Subcutaneous abdominal adipose tissue (tissue), 5 donors: ENCODE measurements at regions not wholly inside any gene's neighbourhood (a gene's known extent, or its start where the extent isn't known, plus 50 kb on each side); places are given as distances from the start of the nearest gene placed in this dataset.
"Not testable (repeated sequence)": the region's sequence is repeated elsewhere in the genome, so short reads cannot be mapped to it uniquely, and the experiment has no call there.

Source experiments
- H3K27ac ChIP-seq: one replicate; pipeline ENCODE4 v1.7.0; 2013; ENCODE audit warnings: low read depth, mild to moderate bottlenecking, inconsistent platforms, low read length, moderate library complexity
- H3K27me3 ChIP-seq, 5 donors: one replicate each; pipeline ENCODE4 v1.7.0; 2013; ENCODE audit warnings: low read length in 5 of 5, inconsistent platforms in 1 of 5; ENCODE audit not compliant: control insufficient read depth in 5 of 5, insufficient read depth in 4 of 5
- H3K36me3 ChIP-seq, 5 donors: one replicate each; pipeline ENCODE4 v1.7.0; 2013; ENCODE audit warnings: low read length in 5 of 5; ENCODE audit not compliant: control insufficient read depth in 5 of 5, insufficient read depth in 5 of 5
- H3K4me1 ChIP-seq, 5 donors: one replicate each; pipeline ENCODE4 v1.7.0; 2013; ENCODE audit warnings: low read length in 5 of 5, mild to moderate bottlenecking in 3 of 5, moderate library complexity in 1 of 5; ENCODE audit not compliant: control insufficient read depth in 5 of 5, insufficient read depth in 5 of 5
- H3K4me3 ChIP-seq, 5 donors: one replicate each; pipeline ENCODE4 v1.7.0; 2013; ENCODE audit warnings: low read length in 5 of 5, low read depth in 1 of 5
- H3K9ac ChIP-seq, 5 donors: one replicate each; pipeline ENCODE4 v1.7.0; 2013; ENCODE audit warnings: low read length in 5 of 5, mild to moderate bottlenecking in 4 of 5, moderate library complexity in 3 of 5
- H3K9me3 ChIP-seq, 5 donors: one replicate each; pipeline ENCODE4 v1.7.0; 2013; ENCODE audit warnings: low read length in 5 of 5; ENCODE audit not compliant: control insufficient read depth in 5 of 5
- donor health status: healthy.
- donor health status: healthy.
- donor health status: healthy.
- donor health status: healthy.
- donor health status: healthy.

DNA sequence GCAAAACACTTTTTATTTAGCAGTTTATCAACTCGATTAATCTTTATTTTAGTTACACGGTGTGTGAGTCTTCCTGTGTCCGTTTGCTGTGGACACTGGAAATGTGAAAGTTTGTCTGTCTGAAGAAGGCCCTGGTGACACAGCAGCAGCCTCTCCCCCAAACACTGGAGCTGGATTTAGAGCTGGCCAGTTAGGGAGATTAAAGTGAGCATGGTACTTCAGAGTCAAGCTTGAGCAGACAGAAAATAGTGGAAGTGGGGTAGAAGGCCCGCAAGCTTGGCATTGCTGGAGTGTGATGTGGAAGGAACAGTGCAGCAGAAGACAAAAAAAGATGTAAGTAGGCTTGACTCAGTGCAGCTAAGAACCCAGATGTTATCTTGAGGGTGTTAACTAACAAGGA is 85.9 kb downstream of the POM121L12 start:
- no peaks in the 10 kb centered on the region for H3K9me3 ChIP-seq
- no peaks in the 10 kb centered on the region for H3K27me3 ChIP-seq
- H3K4me3 ChIP-seq = no peak overlapping the region
- H3K9ac ChIP-seq = no peak overlapping the region
- H3K4me1 ChIP-seq = no peaks in the 10 kb centered on the region
- no peak overlapping the region for H3K27ac ChIP-seq
- H3K36me3 ChIP-seq = no peaks in the 10 kb centered on the region

GRCh38 chr7:53131697-53132096 is 96.3 kb downstream of the POM121L12 start:
- H3K27me3 ChIP-seq = no peaks in the 10 kb centered on the region
- no peak overlapping the region for H3K4me3 ChIP-seq
- no peaks in the 10 kb centered on the region for H3K9me3 ChIP-seq
- no peak overlapping the region for H3K27ac ChIP-seq
- H3K4me1 ChIP-seq = no peaks in the 10 kb centered on the region
- H3K9ac ChIP-seq = no peak overlapping the region
- no peaks in the 10 kb centered on the region for H3K36me3 ChIP-seq

- Histone ChIP-seq H3K9ac (no peak overlapping the region), H3K36me3 (no peaks in the 10 kb centered on the region), H3K27me3 (no peaks in the 10 kb centered on the region), H3K4me3 (no peak overlapping the region), H3K9me3 (peaks cover 0 to 7% (median 0%) of the 10 kb centered on the region in 5 donors), H3K27ac (no peak overlapping the region), H3K4me1 (no peaks in the 10 kb centered on the region)
Observed at GRCh38 chr7:53151496-53151895, 116.1 kb downstream of the POM121L12 start.

GRCh38 chr7:53187184-53187583 is 151.8 kb downstream of the POM121L12 start:
- not testable (repeated sequence) for H3K4me1 ChIP-seq, H3K4me3 ChIP-seq, H3K36me3 ChIP-seq, H3K27ac ChIP-seq, H3K9ac ChIP-seq, H3K27me3 ChIP-seq, H3K9me3 ChIP-seq

DNA sequence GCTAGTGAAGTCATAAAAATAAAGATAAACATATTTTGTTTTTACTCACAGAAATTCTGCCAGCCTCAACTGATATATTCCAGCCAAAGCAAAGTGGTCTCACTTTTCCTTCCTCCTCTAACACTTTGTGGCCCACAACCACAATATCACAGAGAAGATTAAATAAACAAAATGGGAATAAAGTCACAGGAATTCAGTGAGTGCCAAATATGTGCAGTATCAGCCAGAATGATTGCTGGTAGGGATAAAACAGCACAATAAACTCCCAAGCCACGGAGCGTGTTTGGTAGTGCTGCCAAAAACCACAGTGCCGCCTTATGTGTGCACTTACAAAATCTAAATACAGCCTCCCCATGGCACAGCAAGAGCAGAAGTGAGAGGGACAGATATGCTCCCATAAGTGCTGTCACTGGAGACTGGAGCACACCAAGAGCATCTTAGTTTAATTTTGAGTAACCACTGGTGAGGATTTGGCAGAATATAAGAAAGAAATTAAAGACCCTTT is 155.8 kb downstream of the POM121L12 start:
- no peaks in the 10 kb centered on the region for H3K27me3 ChIP-seq
- no peak overlapping the region for H3K4me3 ChIP-seq
- H3K27ac ChIP-seq = no peak overlapping the region
- no peaks in the 10 kb centered on the region for H3K36me3 ChIP-seq
- no peak overlapping the region for H3K9ac ChIP-seq
- H3K9me3 ChIP-seq = peaks cover 0 to 6% (median 2%) of the 10 kb centered on the region in 5 donors
- H3K4me1 ChIP-seq = no peaks in the 10 kb centered on the region

DNA sequence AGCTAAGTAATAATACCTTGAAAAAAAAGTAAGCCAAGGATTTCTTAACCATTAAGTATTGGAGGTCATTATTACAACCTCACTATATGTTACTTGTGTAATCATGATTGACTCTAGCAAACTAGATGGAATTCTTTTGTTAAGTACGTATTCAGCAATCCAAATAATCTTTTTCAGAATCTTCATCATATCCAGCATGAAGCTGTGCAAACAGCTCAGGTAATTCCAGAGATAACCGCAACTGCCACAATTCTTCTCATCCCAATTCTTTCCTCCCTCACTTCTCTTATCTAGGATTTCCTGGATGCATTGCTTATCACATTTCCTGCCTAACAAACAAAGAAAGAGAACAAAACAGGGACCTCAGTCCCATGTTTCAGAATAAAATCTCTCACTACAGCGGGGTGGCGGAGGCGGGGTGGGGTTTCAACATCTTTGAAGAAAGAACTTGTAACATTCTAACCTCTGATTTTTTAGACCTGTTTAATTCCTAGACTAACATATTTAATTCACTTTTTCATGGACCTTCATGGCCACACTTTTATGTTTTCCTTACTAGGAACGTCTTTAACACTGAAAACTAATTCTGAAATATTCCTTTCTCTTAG is 156.5 kb downstream of the POM121L12 start:
- Histone ChIP-seq H3K4me1 (no peaks in the 10 kb centered on the region), H3K4me3 (no peak overlapping the region), H3K9me3 (peaks cover 0 to 6% (median 2%) of the 10 kb centered on the region in 5 donors), H3K9ac (no peak overlapping the region), H3K36me3 (no peaks in the 10 kb centered on the region), H3K27me3 (no peaks in the 10 kb centered on the region), H3K27ac (no peak overlapping the region)

- Histone ChIP-seq H3K4me3 (no peak overlapping the region), H3K4me1 (no peaks in the 10 kb centered on the region), H3K9ac (no peak overlapping the region), H3K27ac (no peak overlapping the region), H3K9me3 (peaks cover 0 to 16% (median 8%) of the 10 kb centered on the region in 5 donors), H3K36me3 (no peaks in the 10 kb centered on the region), H3K27me3 (no peaks in the 10 kb centered on the region)
Observed at GRCh38 chr7:53205006-53205405, 169.6 kb downstream of the POM121L12 start.

GRCh38 chr7:53209129-53209528 is 173.7 kb downstream of the POM121L12 start:
- Histone ChIP-seq H3K4me3 (no peak overlapping the region), H3K9ac (no peak overlapping the region), H3K4me1 (no peaks in the 10 kb centered on the region), H3K9me3 (peaks cover under 1 to 33% (median 26%) of the 10 kb centered on the region in 5 donors), H3K27me3 (no peaks in the 10 kb centered on the region), H3K36me3 (no peaks in the 10 kb centered on the region), H3K27ac (no peak overlapping the region)

- H3K36me3 ChIP-seq = no peaks in the 10 kb centered on the region
- H3K4me1 ChIP-seq = peaks cover 0 to 3% (median 0%) of the 10 kb centered on the region in 5 donors
- H3K27ac ChIP-seq = no peak overlapping the region
- peaks cover 0 to 4% (median 0%) of the 10 kb centered on the region in 5 donors for H3K27me3 ChIP-seq
- no peak overlapping the region for H3K4me3 ChIP-seq
- no peak overlapping the region for H3K9ac ChIP-seq
- peaks cover 8 to 55% (median 33%) of the 10 kb centered on the region in 5 donors for H3K9me3 ChIP-seq
Observed at GRCh38 chr7:53214463-53214862, 179.0 kb downstream of the POM121L12 start.

DNA sequence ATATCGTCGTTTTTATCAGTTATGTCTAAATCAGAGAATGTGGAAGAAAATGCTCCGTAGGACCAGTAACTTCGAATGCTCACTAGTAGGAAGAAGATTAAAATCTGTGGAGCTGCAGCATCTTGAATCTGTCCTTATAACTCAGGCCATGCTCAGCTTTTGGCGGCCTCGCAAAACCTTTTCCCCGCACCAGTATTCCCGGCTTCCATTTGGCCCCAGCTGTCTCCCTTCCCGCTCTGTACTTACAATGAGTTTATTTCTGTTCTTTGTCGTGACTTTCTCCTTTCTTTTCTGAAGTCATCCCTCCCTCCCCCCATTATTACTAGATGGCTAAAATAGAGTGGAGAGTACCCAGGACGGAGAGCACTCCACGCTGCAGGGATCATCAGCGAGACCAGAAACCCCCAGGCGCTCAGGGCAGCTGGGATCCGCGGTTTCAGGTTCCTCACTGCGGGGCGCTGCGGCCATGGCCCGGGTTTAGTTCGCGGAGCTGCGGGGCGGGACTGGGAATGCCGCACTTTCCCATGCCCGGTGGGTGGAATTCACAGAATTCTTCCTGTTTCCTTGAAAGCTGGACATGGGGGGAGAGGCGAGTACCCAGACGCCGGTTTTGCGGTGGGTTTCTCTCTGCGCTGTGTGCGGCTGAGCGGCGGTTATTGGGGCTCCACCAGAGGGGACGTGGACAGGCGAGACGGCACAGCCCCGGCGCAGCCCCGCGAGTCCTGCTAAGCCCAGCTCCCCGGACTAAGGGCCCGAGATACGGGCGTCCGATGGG is 183.5 kb downstream of the POM121L12 start:
- H3K9me3 ChIP-seq = peaks cover 8 to 33% (median 20%) of the 10 kb centered on the region in 5 donors
- peak overlapping the region in 4 of 5 donors; percentile 22 to 27 (median 24) for H3K4me3 ChIP-seq
- peaks cover 0 to 3% (median 0%) of the 10 kb centered on the region in 5 donors for H3K4me1 ChIP-seq
- no peak overlapping the region for H3K9ac ChIP-seq
- H3K27me3 ChIP-seq = peaks cover 0 to 4% (median 0%) of the 10 kb centered on the region in 5 donors
- H3K27ac ChIP-seq = no peak overlapping the region
- H3K36me3 ChIP-seq = no peaks in the 10 kb centered on the region
